ENCODE measurements at regions not wholly inside any gene's neighbourhood (a gene's known extent, or its start where the extent isn't known, plus 50 kb on each side); places are given as distances from the start of the nearest gene placed in this dataset.

GRCh38 chr15:25220834-25221233 is 218.0 kb downstream of the UBE3A start:
- DNase-seq (ENCODE audit: low read depth): no peak
- no peak for TF ChIP-seq CTCF (IDR thresholded peaks at IDR 0.05; ENCODE audit: insufficient read depth, low read length, poor library complexity, severe bottlenecking)
- no peaks in the 10 kb centered on the region for H3K27me3 ChIP-seq (ENCODE audit: control insufficient read depth, insufficient read depth, low read length)
- H3K4me3 ChIP-seq (ENCODE audit: low read depth, low read length): no peak overlapping the region
- no peaks in the 10 kb centered on the region for H3K36me3 ChIP-seq (ENCODE audit: control insufficient read depth, insufficient read depth, low read length)

DNA sequence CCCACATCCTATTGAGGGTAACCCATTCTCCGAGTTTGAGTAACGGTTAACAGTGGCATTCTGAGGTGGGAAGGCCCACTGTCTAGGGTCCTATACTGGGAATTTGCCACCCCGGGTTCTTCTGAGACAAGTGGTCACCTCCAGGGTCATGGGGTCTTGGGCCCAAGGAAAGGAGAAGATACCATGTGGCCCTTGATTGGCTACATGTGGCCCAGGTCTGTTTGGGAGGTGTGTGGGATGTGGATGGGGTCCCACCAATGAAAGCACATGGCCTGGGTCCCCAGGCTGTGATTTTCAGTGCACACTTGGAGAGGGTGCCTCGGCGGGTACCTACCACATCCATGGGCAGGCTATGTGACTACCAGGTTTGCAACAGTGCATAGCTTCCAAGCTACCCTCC is 214.4 kb downstream of the UBE3A start:
- no peak for DNase-seq (ENCODE audit: low read depth)
- no peaks in the 10 kb centered on the region for H3K27me3 ChIP-seq (ENCODE audit: control insufficient read depth, insufficient read depth, low read length)

DNA sequence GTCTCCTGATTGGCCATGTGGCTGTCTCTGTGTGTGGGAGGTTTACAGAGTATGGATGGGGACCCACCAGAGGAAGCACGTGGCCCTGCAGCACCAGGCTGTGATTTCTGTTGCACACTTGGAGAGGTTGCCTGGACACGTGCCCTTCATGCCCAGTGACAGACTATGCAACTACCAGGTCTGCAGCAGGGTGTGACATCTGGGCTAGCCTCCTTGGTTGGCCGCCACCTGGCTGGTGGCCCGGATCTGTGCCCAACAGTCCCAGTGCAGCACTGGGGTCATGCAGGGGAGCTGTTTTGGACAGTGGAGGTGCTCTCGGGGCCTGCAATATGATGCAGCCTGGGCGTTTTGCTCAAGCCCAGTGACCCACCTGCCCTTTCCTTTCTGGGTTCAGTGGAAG is 212.5 kb downstream of the UBE3A start:
- no peaks in the 10 kb centered on the region for H3K36me3 ChIP-seq (ENCODE audit: control insufficient read depth, insufficient read depth, low read length)
- no peak for TF ChIP-seq CTCF (IDR thresholded peaks at IDR 0.05; ENCODE audit: insufficient read depth, low read length, poor library complexity, severe bottlenecking)
- H3K27me3 ChIP-seq (ENCODE audit: control insufficient read depth, insufficient read depth, low read length): no peaks in the 10 kb centered on the region
- no peak for DNase-seq (ENCODE audit: low read depth)
- no peak overlapping the region for H3K4me3 ChIP-seq (ENCODE audit: low read depth, low read length)

More for the DNA sequence above, 214.4 kb downstream of the UBE3A start:
- H3K36me3 ChIP-seq (ENCODE audit: control insufficient read depth, insufficient read depth, low read length): no peaks in the 10 kb centered on the region
- TF ChIP-seq CTCF (IDR thresholded peaks at IDR 0.05; ENCODE audit: insufficient read depth, low read length, poor library complexity, severe bottlenecking): no peak
- no peak overlapping the region for H3K4me3 ChIP-seq (ENCODE audit: low read depth, low read length)

GRCh38 chr15:25228261-25228660 is 210.6 kb downstream of the UBE3A start:
- Histone ChIP-seq H3K36me3 (ENCODE audit: control insufficient read depth, insufficient read depth, low read length) (no peaks in the 10 kb centered on the region), H3K4me3 (ENCODE audit: low read depth, low read length) (no peak overlapping the region), H3K27me3 (ENCODE audit: control insufficient read depth, insufficient read depth, low read length) (no peaks in the 10 kb centered on the region)
- DNase-seq (ENCODE audit: low read depth): no peak
- no peak for TF ChIP-seq CTCF (IDR thresholded peaks at IDR 0.05; ENCODE audit: insufficient read depth, low read length, poor library complexity, severe bottlenecking)

DNA sequence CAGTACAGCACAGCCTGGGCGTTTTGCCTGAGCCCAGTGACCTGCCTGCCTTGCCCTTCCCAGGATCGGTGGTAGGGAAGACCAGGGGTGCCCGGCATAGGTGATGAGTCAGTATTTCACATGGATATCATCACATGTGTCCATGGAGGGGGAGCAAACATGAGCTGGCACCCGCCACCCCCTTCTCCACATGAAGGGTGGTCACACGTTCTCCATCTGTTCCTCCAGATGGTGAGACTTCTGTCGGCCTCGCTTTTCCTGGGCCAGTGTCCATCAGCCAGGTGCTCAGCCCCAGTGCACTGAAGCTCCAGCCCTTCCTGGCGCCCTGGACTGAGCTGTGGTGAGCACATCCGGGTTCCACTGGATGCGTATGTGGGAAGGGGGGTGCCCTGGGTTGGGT is 208.4 kb downstream of the UBE3A start:
- no peak for DNase-seq (ENCODE audit: low read depth)
- H3K36me3 ChIP-seq (ENCODE audit: control insufficient read depth, insufficient read depth, low read length): no peaks in the 10 kb centered on the region
- no peak for TF ChIP-seq CTCF (IDR thresholded peaks at IDR 0.05; ENCODE audit: insufficient read depth, low read length, poor library complexity, severe bottlenecking)
- no peak overlapping the region for H3K4me3 ChIP-seq (ENCODE audit: low read depth, low read length)
- H3K27me3 ChIP-seq (ENCODE audit: control insufficient read depth, insufficient read depth, low read length): no peaks in the 10 kb centered on the region

- Histone ChIP-seq H3K4me3 (ENCODE audit: low read depth, low read length) (no peak overlapping the region), H3K27me3 (ENCODE audit: control insufficient read depth, insufficient read depth, low read length) (no peaks in the 10 kb centered on the region), H3K36me3 (ENCODE audit: control insufficient read depth, insufficient read depth, low read length) (no peaks in the 10 kb centered on the region)
- no peak for TF ChIP-seq CTCF (IDR thresholded peaks at IDR 0.05; ENCODE audit: insufficient read depth, low read length, poor library complexity, severe bottlenecking)
- no peak for DNase-seq (ENCODE audit: low read depth)
Measured at GRCh38 chr15:25233766-25234350, 205.0 kb downstream of the UBE3A start.

All from kidney epithelial cell (primary cell).